ENCODE measurements at regions not wholly inside any gene's neighbourhood (a gene's known extent, or its start where the extent isn't known, plus 50 kb on each side); places are given as distances from the start of the nearest gene placed in this dataset.

GRCh38 chr4:38343608-38344007 is 320.4 kb upstream of the KLF3 start:
- Histone ChIP-seq H3K27me3 (ENCODE audit: insufficient read depth, low read depth) (no peaks in the 10 kb centered on the region), H3K9ac (no peak overlapping the region), H3K4me1 (ENCODE audit: low read depth, poor library complexity, severe bottlenecking) (no peaks in the 10 kb centered on the region), H2AFZ (ENCODE audit: low read depth) (no peak overlapping the region), H4K20me1 (ENCODE audit: insufficient read depth) (no peaks in the 10 kb centered on the region), H3K4me2 (no peak overlapping the region), H3K36me3 (ENCODE audit: insufficient read depth) (no peaks in the 10 kb centered on the region), H3K79me2 (ENCODE audit: insufficient read depth, low read depth) (no peaks in the 10 kb centered on the region), H3K4me3 (IDR thresholded peaks at IDR 0.05; ENCODE audit: insufficient read depth, low read depth, low read length) (no peak overlapping the region), H3K27ac (no peak overlapping the region)
- TF ChIP-seq CTCF (conservative IDR thresholded peaks at IDR 0.05; ENCODE audit: low read depth, low read length) = no peak

- no peak overlapping the region for H3K27ac ChIP-seq
- no peaks in the 10 kb centered on the region for H3K4me1 ChIP-seq (ENCODE audit: low read depth, poor library complexity, severe bottlenecking)
- H3K9ac ChIP-seq = no peak overlapping the region
- no peak overlapping the region for H2AFZ ChIP-seq (ENCODE audit: low read depth)
- H3K79me2 ChIP-seq (ENCODE audit: insufficient read depth, low read depth) = no peaks in the 10 kb centered on the region
- no peaks in the 10 kb centered on the region for H3K36me3 ChIP-seq (ENCODE audit: insufficient read depth)
- H4K20me1 ChIP-seq (ENCODE audit: insufficient read depth) = no peaks in the 10 kb centered on the region
- no peak overlapping the region for H3K4me2 ChIP-seq
- no peak for TF ChIP-seq CTCF (conservative IDR thresholded peaks at IDR 0.05; ENCODE audit: low read depth, low read length)
- no peaks in the 10 kb centered on the region for H3K27me3 ChIP-seq (ENCODE audit: insufficient read depth, low read depth)
- H3K4me3 ChIP-seq (IDR thresholded peaks at IDR 0.05; ENCODE audit: insufficient read depth, low read depth, low read length) = no peak overlapping the region
Measured at GRCh38 chr4:38344929-38345328, 319.1 kb upstream of the KLF3 start.

- Histone ChIP-seq H2AFZ (ENCODE audit: low read depth) (no peak overlapping the region), H3K27me3 (ENCODE audit: insufficient read depth, low read depth) (no peaks in the 10 kb centered on the region), H3K4me3 (IDR thresholded peaks at IDR 0.05; ENCODE audit: insufficient read depth, low read depth, low read length) (no peak overlapping the region), H3K27ac (no peak overlapping the region), H4K20me1 (ENCODE audit: insufficient read depth) (no peaks in the 10 kb centered on the region), H3K4me1 (ENCODE audit: low read depth, poor library complexity, severe bottlenecking) (no peaks in the 10 kb centered on the region), H3K79me2 (ENCODE audit: insufficient read depth, low read depth) (no peaks in the 10 kb centered on the region), H3K4me2 (no peak overlapping the region), H3K36me3 (ENCODE audit: insufficient read depth) (no peaks in the 10 kb centered on the region), H3K9ac (no peak overlapping the region)
- no peak for TF ChIP-seq CTCF (conservative IDR thresholded peaks at IDR 0.05; ENCODE audit: low read depth, low read length)
Measured at GRCh38 chr4:38347251-38347650, 316.7 kb upstream of the KLF3 start.

- H3K4me1 ChIP-seq (ENCODE audit: low read depth, poor library complexity, severe bottlenecking) = no peaks in the 10 kb centered on the region
- H3K27ac ChIP-seq = no peak overlapping the region
- no peak overlapping the region for H2AFZ ChIP-seq (ENCODE audit: low read depth)
- H3K4me3 ChIP-seq (IDR thresholded peaks at IDR 0.05; ENCODE audit: insufficient read depth, low read depth, low read length) = no peak overlapping the region
- H3K36me3 ChIP-seq (ENCODE audit: insufficient read depth) = no peaks in the 10 kb centered on the region
- H3K4me2 ChIP-seq = no peak overlapping the region
- H3K9ac ChIP-seq = no peak overlapping the region
- TF ChIP-seq CTCF (conservative IDR thresholded peaks at IDR 0.05; ENCODE audit: low read depth, low read length) = no peak
- H3K27me3 ChIP-seq (ENCODE audit: insufficient read depth, low read depth) = no peaks in the 10 kb centered on the region
- H3K79me2 ChIP-seq (ENCODE audit: insufficient read depth, low read depth) = no peaks in the 10 kb centered on the region
- H4K20me1 ChIP-seq (ENCODE audit: insufficient read depth) = no peaks in the 10 kb centered on the region
Measured at GRCh38 chr4:38354421-38354820, 309.6 kb upstream of the KLF3 start.

- H3K27me3 ChIP-seq (ENCODE audit: insufficient read depth, low read depth) = no peaks in the 10 kb centered on the region
- TF ChIP-seq CTCF (conservative IDR thresholded peaks at IDR 0.05; ENCODE audit: low read depth, low read length) = no peak
- no peak overlapping the region for H3K9ac ChIP-seq
Measured at GRCh38 chr4:38354872-38355271, 309.1 kb upstream of the KLF3 start.

More at GRCh38 chr4:38354872-38355271, 309.1 kb upstream of the KLF3 start:
- H2AFZ ChIP-seq (ENCODE audit: low read depth) = no peak overlapping the region
- no peaks in the 10 kb centered on the region for H3K4me1 ChIP-seq (ENCODE audit: low read depth, poor library complexity, severe bottlenecking)
- H3K4me2 ChIP-seq = no peak overlapping the region
- H3K36me3 ChIP-seq (ENCODE audit: insufficient read depth) = no peaks in the 10 kb centered on the region
- no peak overlapping the region for H3K4me3 ChIP-seq (IDR thresholded peaks at IDR 0.05; ENCODE audit: insufficient read depth, low read depth, low read length)
- H3K27ac ChIP-seq = no peak overlapping the region
- no peaks in the 10 kb centered on the region for H4K20me1 ChIP-seq (ENCODE audit: insufficient read depth)
- no peaks in the 10 kb centered on the region for H3K79me2 ChIP-seq (ENCODE audit: insufficient read depth, low read depth)

Data from KMS-11 (cell line).